HCT116 (cell line): ENCODE measurements at regions not wholly inside any gene's neighbourhood (a gene's known extent, or its start where the extent isn't known, plus 50 kb on each side); places are given as distances from the start of the nearest gene placed in this dataset.

ENCODE experiments used
- ATAC-seq: fragments of 200-7000 bp; cut with Tn5 transposase; 2 replicates; pipeline ENCODE4 v1.9.1; 2020; ENCODE audit warnings: mild to moderate bottlenecking, moderate library complexity
- BruUV-seq: library from RNA; stranded (reverse); fragments of 400-500 nt; replicated peaks from 2 replicates; lab custom pipeline; 2021; lab: Mats Ljungman, UMichigan
- CTCF ChIA-PET: fragments of 300-600 bp; sonication (Branson Sonifier 250); formaldehyde crosslinking; loops from one replicate; lab custom pipeline; 2021; ENCODE audit warnings: antibody characterized with exemption; lab: Charles Lee
- POLR2A ChIA-PET: fragments of 300-600, 350-600 bp; sonication (Branson Sonifier 250); formaldehyde crosslinking; loops from one replicate; lab custom pipeline; 2021; ENCODE audit warnings: antibody characterized with exemption; lab: Charles Lee
- RAD21 ChIA-PET, 2 experiments: fragments of 300-600 bp; sonication (Branson Sonifier 250); formaldehyde crosslinking; loops; one replicate each; lab custom pipeline; 2023; ENCODE audit warnings: low total read pairs in 2 of 2; ENCODE audit not compliant: uncharacterized antibody in 2 of 2, unreplicated experiment in 2 of 2, low non-redundant PET in 1 of 2; lab: Charles Lee
- DNase-seq: peaks from one replicate; pipeline ENCODE4 v3.0.0-alpha.2; 2010; ENCODE audit warnings: low read depth, low spot score
- H2AFZ ChIP-seq: fragments of 200-600 bp; shearing (Covaris generic), sonication (generic); 2 replicates; pipeline ENCODE4 v1.6.1; 2017; ENCODE audit warnings: low read depth, mixed run types, mixed read lengths, antibody characterized with exemption, low read length; ENCODE audit not compliant: poor library complexity, severe bottlenecking
- H3K27ac ChIP-seq: 2 replicates; pipeline ENCODE4 v1.5.1; 2012; ENCODE audit warnings: low read depth, low read length
- H3K27me3 ChIP-seq: fragments of 200-600 bp; sonication (generic); 2 replicates; pipeline ENCODE4 v1.6.1; 2016; ENCODE audit warnings: mixed run types, low read length, mixed read lengths; ENCODE audit not compliant: insufficient read depth
- H3K36me3 ChIP-seq, 2 experiments: fragments of 200-500 bp in 1 of 2; fragments of 200-600 bp in 1 of 2; sonication (Bioruptor generic) in 1 of 2; sonication (generic) in 1 of 2; 2 replicates each; pipeline versions ENCODE4 v1.5.1 to v1.6.1; 2014 to 2016; ENCODE audit warnings: low read length in 2 of 2, inconsistent platforms in 1 of 2, mixed read lengths in 1 of 2, mixed run types in 1 of 2; ENCODE audit not compliant: insufficient read depth in 2 of 2, control insufficient read depth in 1 of 2
- H3K4me1 ChIP-seq, 2 experiments: fragments of 200-600 bp in 1 of 2; sonication (generic) in 1 of 2; 2 replicates each; pipeline versions ENCODE4 v1.5.1 to v1.6.1; 2012 to 2017; ENCODE audit warnings: low read length in 2 of 2, inconsistent platforms in 1 of 2, mild to moderate bottlenecking in 1 of 2, mixed read lengths in 1 of 2, mixed run types in 1 of 2, moderate library complexity in 1 of 2; ENCODE audit not compliant: insufficient read depth in 2 of 2, control insufficient read depth in 1 of 2
- H3K4me2 ChIP-seq: fragments of 200-600 bp; sonication (generic); 2 replicates; pipeline ENCODE4 v1.6.1; 2017; ENCODE audit warnings: mixed run types, low read length, mixed read lengths
- H3K4me3 ChIP-seq, 2 experiments: fragments of 200-600 bp in 1 of 2; sonication (generic) in 1 of 2; replicated peaks in 1 of 2; 2 replicates each; pipeline ENCODE4 v1.5.1; 2011 to 2016; ENCODE audit warnings: low read length in 2 of 2, control low read depth in 1 of 2, low read depth in 1 of 2, mild to moderate bottlenecking in 1 of 2, mixed read lengths in 1 of 2, mixed run types in 1 of 2
- H3K79me2 ChIP-seq: fragments of 200-600 bp; sonication (generic); 2 replicates; pipeline ENCODE4 v1.6.1; 2017; ENCODE audit warnings: mild to moderate bottlenecking, mixed run types, low read length, moderate library complexity, mixed read lengths; ENCODE audit not compliant: insufficient read depth
- H3K9ac ChIP-seq: fragments of 200-600 bp; sonication (generic); 2 replicates; pipeline ENCODE4 v1.6.1; 2016; ENCODE audit warnings: low read length, mixed read lengths
- H3K9me2 ChIP-seq: fragments of 200-600 bp; sonication (generic), shearing (Covaris generic); 2 replicates; pipeline ENCODE4 v1.6.1; 2017; ENCODE audit warnings: mixed run types, mild to moderate bottlenecking, moderate library complexity; ENCODE audit not compliant: insufficient read depth
- H3K9me3 ChIP-seq, 2 experiments: fragments of 200-500 bp in 1 of 2; fragments of 200-600 bp in 1 of 2; sonication (Bioruptor generic) in 1 of 2; sonication (generic) in 1 of 2; 2 replicates each; pipeline ENCODE4 v1.6.1; 2014 to 2017; ENCODE audit warnings: low read length in 2 of 2, mixed read lengths in 2 of 2, inconsistent platforms in 1 of 2, low read depth in 1 of 2, mild to moderate bottlenecking in 1 of 2, mixed run types in 1 of 2, moderate library complexity in 1 of 2; ENCODE audit not compliant: control insufficient read depth in 1 of 2, insufficient read depth in 1 of 2
- H4K20me1 ChIP-seq: fragments of 200-600 bp; sonication (generic), shearing (Covaris generic); 2 replicates; pipeline ENCODE4 v1.6.1; 2017; ENCODE audit warnings: mixed run types, mild to moderate bottlenecking, moderate library complexity; ENCODE audit not compliant: insufficient read depth
- ATF3 ChIP-seq: IDR thresholded peaks from 2 replicates; pipeline ENCODE4 v1.6.1; 2012
- CBX3 ChIP-seq: IDR thresholded peaks from 2 replicates; pipeline ENCODE4 v1.6.1; 2012; ENCODE audit warnings: low read depth
- CTCF ChIP-seq, 3 experiments: fragments of 200-600 bp in 1 of 3; sonication (generic) in 1 of 3; IDR thresholded peaks in 2 of 3; conservative IDR thresholded peaks in 1 of 3; 2 replicates each; pipeline ENCODE4 v1.5.1; 2012 to 2017; ENCODE audit warnings: low read depth in 2 of 3, low read length in 2 of 3, antibody characterized with exemption in 1 of 3, borderline replicate concordance in 1 of 3, control low read depth in 1 of 3, mild to moderate bottlenecking in 1 of 3, mixed read lengths in 1 of 3, mixed run types in 1 of 3, moderate library complexity in 1 of 3; ENCODE audit not compliant: insufficient read depth in 1 of 3
- JUND ChIP-seq: IDR thresholded peaks from 2 replicates; pipeline ENCODE4 v1.6.1; 2012
- intact Hi-C: fragments of 100-400 bp; cut with micrococcal nuclease; formaldehyde crosslinking; loops from 2 replicates; pipeline ENCODE4 v1.10.0; 2022

- H3K27me3 ChIP-seq, result no peaks in the 10 kb centered on the region
- H3K4me2 ChIP-seq, result no peak overlapping the region
- no peaks in the 10 kb centered on the region for H3K9me2 ChIP-seq
- DNase-seq, result no peak
- no peak overlapping the region for H2AFZ ChIP-seq
- ChIA-PET RAD21 (no interaction called here), CTCF (no interaction called here), POLR2A (no interaction called here)
- BruUV-seq, result no TSS peak
- TF ChIP-seq CTCF (IDR thresholded peaks at IDR 0.05 in 2 of 3, conservative IDR thresholded peaks at IDR 0.05 in 1 of 3; ENCODE audit: borderline replicate concordance in 1 of 3, insufficient read depth in 1 of 3, low read depth in 2 of 3, low read length in 2 of 3) (no peak), JUND (no peak)
- H3K9ac ChIP-seq, result no peak overlapping the region
- H3K27ac ChIP-seq, result no peak overlapping the region
- ATAC-seq, result no peak
- no peaks in the 10 kb centered on the region for H3K79me2 ChIP-seq
- H4K20me1 ChIP-seq, result no peaks in the 10 kb centered on the region
- H3K9me3 ChIP-seq, result no peaks in the 10 kb centered on the region
- intact Hi-C loops, result no loop called here
- H3K4me1 ChIP-seq, result no peaks in the 10 kb centered on the region
- H3K4me3 ChIP-seq, result no peak overlapping the region
- no peaks in the 10 kb centered on the region for H3K36me3 ChIP-seq
These were observed 181.7 kb upstream of the GPR101 start for GRCh38 chrX:137215467-137215866.

GRCh38 chrX:137212078-137212632 lies 178.4 kb upstream of the GPR101 start:
- DNase-seq (no peak), ATAC-seq (no peak)
- H3K4me2 ChIP-seq, result no peak overlapping the region
- H3K36me3 ChIP-seq, result no peaks in the 10 kb centered on the region
- ChIA-PET POLR2A (no interaction called here), CTCF (no interaction called here), RAD21 (no interaction called here)
- no TSS peak for BruUV-seq
- H3K4me3 ChIP-seq, result no peak overlapping the region
- TF ChIP-seq CBX3 (no peak), ATF3 (no peak)
- no peaks in the 10 kb centered on the region for H4K20me1 ChIP-seq
- H3K27me3 ChIP-seq, result no peaks in the 10 kb centered on the region
- no peaks in the 10 kb centered on the region for H3K4me1 ChIP-seq
- intact Hi-C loops, result no loop called here
- no peaks in the 10 kb centered on the region for H3K9me3 ChIP-seq
- no peak overlapping the region for H3K9ac ChIP-seq
- H3K9me2 ChIP-seq, result no peaks in the 10 kb centered on the region
- no peak overlapping the region for H2AFZ ChIP-seq
- H3K79me2 ChIP-seq, result no peaks in the 10 kb centered on the region
- no peak overlapping the region for H3K27ac ChIP-seq
